GM18868 (cell line): ENCODE measurements at regions not wholly inside any gene's neighbourhood (a gene's known extent, or its start where the extent isn't known, plus 50 kb on each side); places are given as distances from the start of the nearest gene placed in this dataset.
"Not testable (repeated sequence)": the region's sequence is repeated elsewhere in the genome, so short reads cannot be mapped to it uniquely, and the experiment has no call there.

ENCODE experiments used
- ATAC-seq: cut with Tn5 transposase; IDR thresholded peaks from one replicate; pipeline ENCODE4 v1.9.1; 2021; ENCODE audit warnings: mild to moderate bottlenecking, moderate library complexity; ENCODE audit not compliant: unreplicated experiment

- no peak for ATAC-seq
Observed at GRCh38 chr2:67771380-67771779, 291.4 kb downstream of the C1D start.

DNA sequence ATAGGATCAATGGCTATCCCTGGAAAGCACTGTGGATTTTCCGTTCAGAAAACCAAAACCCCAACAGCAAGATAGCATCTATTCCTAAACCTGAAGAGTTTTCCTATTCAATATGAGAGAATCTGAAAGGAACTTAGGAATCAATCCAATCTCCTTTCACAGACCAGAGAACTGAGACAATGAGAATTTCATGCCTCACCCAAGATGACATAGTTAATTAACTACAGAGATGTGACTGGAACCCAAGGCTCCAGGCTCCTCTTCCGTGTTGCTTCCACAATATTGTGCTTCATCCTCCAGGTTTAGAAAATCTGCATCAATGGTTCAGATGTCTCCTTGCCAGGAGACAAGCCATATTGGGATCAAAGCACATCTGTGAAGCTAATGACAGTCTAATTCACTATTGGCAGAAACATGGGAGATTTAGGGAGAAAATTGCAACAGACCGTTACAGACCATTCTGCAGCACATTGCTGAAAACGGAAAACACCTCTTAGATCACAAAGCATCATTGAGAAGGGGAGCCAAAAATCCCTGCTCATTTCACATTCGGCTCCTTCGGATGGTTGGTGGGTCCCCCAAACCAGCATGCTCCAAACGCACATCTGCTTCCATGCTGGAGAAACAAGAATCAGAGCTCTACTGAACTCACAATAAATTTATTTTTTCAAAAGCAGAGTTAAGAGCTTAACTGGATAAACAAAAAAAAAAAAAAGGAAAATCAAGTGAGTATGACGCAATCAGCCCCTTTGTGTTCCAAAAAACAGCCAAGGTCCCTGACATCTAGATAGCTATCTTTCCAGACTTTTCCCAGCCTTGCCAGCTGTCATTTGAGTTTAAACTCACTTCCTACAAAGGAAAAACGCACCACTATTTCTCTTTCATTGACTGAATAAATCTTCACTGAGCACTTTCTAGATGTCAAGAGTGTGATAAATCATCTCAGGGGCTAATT is 290.3 kb downstream of the C1D start:
- ATAC-seq, result no peak

GRCh38 chr2:67773851-67774250 is 289.0 kb downstream of the C1D start:
- ATAC-seq, result no peak

- no peak for ATAC-seq
Observed at GRCh38 chr2:67776276-67776675, 286.5 kb downstream of the C1D start.

- ATAC-seq, result no peak
Observed at GRCh38 chr2:67777010-67777409, 285.8 kb downstream of the C1D start.

- no peak for ATAC-seq
Observed at GRCh38 chr2:67777836-67778429, 284.9 kb downstream of the C1D start.

GRCh38 chr2:67780841-67781240 is 282.0 kb downstream of the C1D start:
- ATAC-seq, result not testable (repeated sequence)

GRCh38 chr2:67782443-67782842 is 280.4 kb downstream of the C1D start:
- no peak for ATAC-seq

DNA sequence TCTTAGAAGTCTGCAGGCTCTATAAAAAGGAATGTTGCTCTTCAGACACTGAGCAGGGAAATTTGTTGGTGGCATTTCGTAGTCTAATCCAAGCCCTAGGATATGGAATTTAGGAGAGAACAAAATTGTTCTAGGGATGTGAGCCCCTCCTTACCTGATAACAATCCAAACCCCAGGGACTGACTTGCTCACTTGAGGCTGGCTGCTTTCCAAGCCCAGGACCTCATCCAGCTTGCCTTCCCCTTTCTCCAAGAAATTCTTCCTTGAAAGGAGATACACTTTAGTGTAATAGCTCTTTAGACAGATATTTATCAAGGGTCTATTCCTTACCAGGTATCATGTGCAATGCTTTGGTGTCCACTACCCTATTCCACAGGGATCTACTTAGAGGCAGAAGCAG is 279.8 kb downstream of the C1D start:
- no peak for ATAC-seq

DNA sequence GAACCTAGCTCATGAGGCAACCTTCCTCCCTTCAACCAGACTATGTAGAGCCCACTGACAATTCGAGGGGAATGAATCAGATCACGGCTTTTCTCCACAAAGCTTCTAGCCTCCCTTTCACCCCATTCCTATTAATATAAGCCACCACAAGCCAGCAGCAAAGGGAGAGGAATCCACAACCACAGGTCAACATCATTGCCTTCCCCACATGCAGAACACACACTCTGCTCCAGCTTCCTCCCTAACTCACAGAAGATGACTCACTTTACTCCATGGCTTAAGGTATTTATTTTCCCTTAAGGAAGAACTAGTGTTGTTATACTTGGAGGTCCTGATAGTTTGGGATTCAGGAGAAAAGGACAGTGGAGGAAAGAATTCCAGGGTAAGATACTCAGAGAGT is 272.2 kb downstream of the C1D start:
- ATAC-seq, result no peak

DNA sequence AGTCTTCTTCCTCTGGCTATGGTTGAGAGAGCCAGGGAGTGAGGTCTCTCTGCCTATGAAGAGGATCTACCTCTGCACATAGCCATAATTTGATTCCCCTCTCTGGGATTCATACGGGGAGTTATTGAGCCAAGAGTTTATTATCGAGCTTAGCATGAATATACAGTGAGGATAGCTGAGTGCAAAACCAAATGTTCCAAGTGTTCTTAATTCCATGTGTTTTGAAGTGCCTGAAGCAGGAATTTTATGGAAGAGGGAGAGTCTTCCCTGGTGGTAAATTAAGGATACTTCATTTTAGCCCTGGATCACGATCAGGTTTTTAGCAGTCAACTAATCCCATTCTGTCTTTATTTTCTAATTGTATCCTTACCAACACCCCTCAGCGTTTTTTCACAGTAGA is 270.6 kb downstream of the C1D start:
- no peak for ATAC-seq

GRCh38 chr2:67792681-67793091 is 270.1 kb downstream of the C1D start:
- no peak for ATAC-seq

DNA sequence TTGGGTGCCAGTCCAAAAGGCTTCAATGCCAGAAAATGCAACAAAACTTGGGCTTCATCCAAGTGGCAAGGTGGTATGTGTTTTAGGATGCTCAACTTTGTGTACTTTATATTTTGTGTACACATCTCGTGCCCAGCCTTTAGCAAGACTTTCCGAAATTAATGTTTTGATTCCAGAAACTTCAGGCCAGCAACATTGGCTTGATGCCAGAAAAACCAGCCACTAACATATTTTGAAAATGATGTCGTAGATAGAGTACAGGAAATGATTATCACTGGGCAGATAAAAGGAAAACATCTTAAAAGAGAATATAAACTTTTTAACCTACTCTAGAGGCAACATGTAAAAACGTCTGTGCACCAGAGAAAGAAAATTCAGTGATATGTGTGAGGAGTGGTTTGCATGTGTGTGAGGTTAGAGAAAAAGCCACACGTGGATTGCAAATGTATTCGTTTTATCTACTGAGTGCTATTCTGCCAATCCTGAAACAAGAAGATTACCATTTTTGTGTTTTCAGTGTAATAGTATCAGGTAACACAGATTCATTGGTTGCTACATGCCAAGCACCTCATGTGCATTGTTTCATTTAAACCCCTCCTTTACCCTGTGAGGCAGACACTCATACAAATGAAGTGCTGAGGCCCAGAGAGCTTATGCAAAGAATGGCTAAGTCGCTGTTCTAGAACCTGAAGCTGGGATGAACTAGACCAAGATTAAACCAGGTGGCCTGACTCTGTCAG is 264.8 kb downstream of the C1D start:
- no peak for ATAC-seq

DNA sequence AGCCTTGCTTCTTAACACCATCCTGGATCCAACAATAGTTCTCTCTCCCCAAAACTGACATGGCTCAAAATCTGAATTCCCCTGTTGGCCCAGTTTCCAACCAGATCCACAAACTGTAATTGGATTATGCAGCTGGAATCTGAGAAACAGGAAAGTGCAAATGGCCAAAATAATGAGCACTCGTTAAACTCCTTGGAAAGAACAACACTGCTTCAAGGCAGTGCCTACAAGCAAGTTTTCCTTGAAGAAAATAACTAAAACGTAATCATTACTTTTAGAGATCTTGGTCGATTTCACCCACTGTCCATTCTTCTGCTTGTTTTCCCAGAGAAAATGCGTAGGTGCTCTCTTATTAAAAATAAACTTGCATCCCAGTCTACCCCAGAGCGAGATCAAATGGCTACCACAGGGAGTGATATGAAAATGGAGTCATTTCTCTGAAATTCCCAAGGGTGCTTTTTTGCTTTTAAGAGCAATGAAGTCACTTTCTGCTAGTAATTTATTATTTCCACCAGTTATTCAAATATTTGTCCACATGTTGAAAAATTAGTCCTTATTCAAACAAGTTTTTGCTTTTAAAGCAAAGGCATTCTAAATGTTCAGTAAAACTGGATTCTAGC is 264.2 kb downstream of the C1D start:
- no peak for ATAC-seq

DNA sequence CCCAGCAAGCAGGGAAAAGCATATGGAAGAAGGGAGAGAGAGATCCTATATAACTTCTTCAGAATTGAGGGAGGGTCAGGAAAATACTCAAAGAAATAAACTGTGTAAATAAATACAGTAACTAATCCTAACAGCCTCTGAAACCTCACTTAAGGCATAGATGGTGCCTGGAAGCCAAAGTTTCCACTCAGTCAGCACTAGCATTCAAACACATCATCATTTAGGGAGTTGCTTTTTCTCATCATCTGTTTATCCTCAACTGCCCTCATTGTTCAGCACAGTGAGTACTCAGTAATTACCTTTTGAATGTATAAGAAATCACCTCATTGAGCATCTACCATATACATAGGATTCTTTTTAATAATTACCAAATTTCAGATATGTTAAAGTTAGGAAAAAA is 262.9 kb downstream of the C1D start:
- ATAC-seq, result no peak

DNA sequence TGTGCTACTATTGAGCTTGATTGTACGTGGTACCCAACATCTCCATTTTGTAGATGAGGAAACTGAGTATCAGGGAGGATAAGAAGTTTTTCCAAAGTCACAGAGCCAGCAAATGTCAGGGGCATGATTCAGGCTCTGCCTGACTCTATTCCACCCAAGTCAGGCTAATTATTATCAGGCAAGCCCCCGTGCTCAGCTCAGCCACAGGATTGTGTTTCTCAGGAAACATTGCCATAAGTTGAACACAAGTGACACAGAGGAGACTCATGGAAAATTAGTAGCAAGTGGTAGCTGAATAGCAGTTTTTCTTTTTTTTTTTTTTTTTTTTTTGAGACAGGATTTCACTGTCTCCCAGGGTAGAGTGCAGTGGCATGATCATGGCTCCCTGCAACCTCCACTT is 260.5 kb downstream of the C1D start:
- no peak for ATAC-seq

GRCh38 chr2:67802824-67803223 is 260.0 kb downstream of the C1D start:
- ATAC-seq, result no peak

DNA sequence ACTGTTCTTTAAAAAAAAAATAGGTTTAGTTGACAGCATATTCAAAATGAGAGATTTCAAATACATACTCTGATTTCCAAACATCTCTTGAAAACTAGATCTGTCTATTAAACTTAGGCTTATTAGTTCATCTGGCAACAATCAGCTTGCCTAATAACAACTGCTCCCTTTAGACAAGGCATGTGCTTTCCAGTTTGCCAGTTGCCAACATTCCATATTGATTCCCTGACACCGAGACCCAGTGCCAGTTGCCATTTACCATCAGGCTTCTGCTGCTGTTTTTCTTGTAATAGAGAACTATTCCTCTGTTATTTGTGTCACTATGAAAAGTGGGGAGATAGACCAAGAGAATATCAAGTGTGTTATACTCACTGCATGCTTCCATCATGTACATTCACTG is 256.0 kb downstream of the C1D start:
- ATAC-seq, result no peak

- ATAC-seq, result no peak
Observed at GRCh38 chr2:67808112-67808511, 254.7 kb downstream of the C1D start.

- no peak for ATAC-seq
Observed at GRCh38 chr2:67812682-67813081, 250.1 kb downstream of the C1D start.

GRCh38 chr2:67823726-67824125 is 239.1 kb downstream of the C1D start:
- no peak for ATAC-seq
